ENCODE measurements at regions not wholly inside any gene's neighbourhood (a gene's known extent, or its start where the extent isn't known, plus 50 kb on each side); places are given as distances from the start of the nearest gene placed in this dataset.

- Histone ChIP-seq H3K27ac (ENCODE audit: low read length) (no peak overlapping the region), H3K9ac (ENCODE audit: low read length) (no peak overlapping the region), H3K36me3 (replicated peaks; ENCODE audit: low read depth, low read length) (no peaks in the 10 kb centered on the region), H3K4me2 (ENCODE audit: low read length) (no peak overlapping the region), H3K79me2 (ENCODE audit: low read length) (no peaks in the 10 kb centered on the region), H3K9me3 (ENCODE audit: insufficient read depth, low read length) (no peaks in the 10 kb centered on the region), H4K20me1 (ENCODE audit: insufficient read depth, low read length) (no peaks in the 10 kb centered on the region), H3K27me3 (ENCODE audit: low read depth, low read length) (no peaks in the 10 kb centered on the region), H2AFZ (ENCODE audit: low read depth, low read length) (no peak overlapping the region), H3K4me1 (ENCODE audit: low read length) (no peaks in the 10 kb centered on the region), H3K4me3 (ENCODE audit: low read length) (no peak overlapping the region)
- TF ChIP-seq EZH2phosphoT487 (IDR thresholded peaks at IDR 0.05; ENCODE audit: low read depth) (no peak), CTCF (IDR thresholded peaks at IDR 0.05; ENCODE audit: low read depth, low read length) (no peak)
These were observed 104.4 kb downstream of the UCHL1 start for GRCh38 chr4:41360921-41361793.

- Histone ChIP-seq H3K27ac (ENCODE audit: low read length) (no peak overlapping the region), H4K20me1 (ENCODE audit: insufficient read depth, low read length) (no peaks in the 10 kb centered on the region), H3K79me2 (ENCODE audit: low read length) (no peaks in the 10 kb centered on the region), H3K36me3 (replicated peaks; ENCODE audit: low read depth, low read length) (no peaks in the 10 kb centered on the region), H3K4me2 (ENCODE audit: low read length) (no peak overlapping the region), H2AFZ (ENCODE audit: low read depth, low read length) (no peak overlapping the region), H3K27me3 (ENCODE audit: low read depth, low read length) (no peaks in the 10 kb centered on the region), H3K9ac (ENCODE audit: low read length) (no peak overlapping the region), H3K9me3 (ENCODE audit: insufficient read depth, low read length) (no peaks in the 10 kb centered on the region), H3K4me1 (ENCODE audit: low read length) (no peaks in the 10 kb centered on the region), H3K4me3 (ENCODE audit: low read length) (no peak overlapping the region)
- TF ChIP-seq EZH2phosphoT487 (IDR thresholded peaks at IDR 0.05; ENCODE audit: low read depth) = no peak
- TF ChIP-seq CTCF (IDR thresholded peaks at IDR 0.05; ENCODE audit: low read depth, low read length) = no peak
These were observed 105.2 kb downstream of the UCHL1 start for GRCh38 chr4:41361794-41362526.

- Histone ChIP-seq H3K27me3 (ENCODE audit: low read depth, low read length) (no peaks in the 10 kb centered on the region), H3K9ac (ENCODE audit: low read length) (no peak overlapping the region)
These were observed 106.1 kb downstream of the UCHL1 start for GRCh38 chr4:41362621-41363383.

More at GRCh38 chr4:41362621-41363383, 106.1 kb downstream of the UCHL1 start:
- no peak overlapping the region for H3K4me3 ChIP-seq (ENCODE audit: low read length)
- H3K27ac ChIP-seq (ENCODE audit: low read length) = no peak overlapping the region
- H3K36me3 ChIP-seq (replicated peaks; ENCODE audit: low read depth, low read length) = no peaks in the 10 kb centered on the region
- H3K4me1 ChIP-seq (ENCODE audit: low read length) = no peaks in the 10 kb centered on the region
- TF ChIP-seq EZH2phosphoT487 (IDR thresholded peaks at IDR 0.05; ENCODE audit: low read depth) (no peak), CTCF (IDR thresholded peaks at IDR 0.05; ENCODE audit: low read depth, low read length) (no peak)
- no peaks in the 10 kb centered on the region for H3K9me3 ChIP-seq (ENCODE audit: insufficient read depth, low read length)
- H3K79me2 ChIP-seq (ENCODE audit: low read length) = no peaks in the 10 kb centered on the region
- no peaks in the 10 kb centered on the region for H4K20me1 ChIP-seq (ENCODE audit: insufficient read depth, low read length)
- no peak overlapping the region for H2AFZ ChIP-seq (ENCODE audit: low read depth, low read length)
- H3K4me2 ChIP-seq (ENCODE audit: low read length) = no peak overlapping the region

Measured in OCI-LY3 (cell line).